Skeletal muscle satellite cell (primary cell): ENCODE measurements at regions not wholly inside any gene's neighbourhood (a gene's known extent, or its start where the extent isn't known, plus 50 kb on each side); places are given as distances from the start of the nearest gene placed in this dataset.

Source experiments
- H3K27me3 ChIP-seq: 2 replicates; pipeline ENCODE4 v1.7.0; 2013; ENCODE audit warnings: low read length; ENCODE audit not compliant: control insufficient read depth, insufficient read depth
- H3K36me3 ChIP-seq: 2 replicates; pipeline ENCODE4 v1.7.0; 2013; ENCODE audit warnings: mild to moderate bottlenecking, control low read depth, low read length; ENCODE audit not compliant: insufficient read depth
- H3K4me1 ChIP-seq: 2 replicates; pipeline ENCODE4 v1.7.0; 2013; ENCODE audit warnings: low read length; ENCODE audit not compliant: control insufficient read depth, insufficient read depth
- H3K4me2 ChIP-seq: 2 replicates; pipeline ENCODE4 v1.7.0; 2013; ENCODE audit warnings: mild to moderate bottlenecking, low read length
- H3K4me3 ChIP-seq: 2 replicates; pipeline ENCODE4 v1.7.0; 2013; ENCODE audit warnings: low read length
- H3K9ac ChIP-seq: 2 replicates; pipeline ENCODE4 v1.7.0; 2013; ENCODE audit warnings: mild to moderate bottlenecking, low read depth, low read length, moderate library complexity
- H3K9me3 ChIP-seq: replicated peaks from 2 replicates; pipeline ENCODE4 v1.7.0; 2013; ENCODE audit warnings: mild to moderate bottlenecking, control low read depth, low read length

DNA sequence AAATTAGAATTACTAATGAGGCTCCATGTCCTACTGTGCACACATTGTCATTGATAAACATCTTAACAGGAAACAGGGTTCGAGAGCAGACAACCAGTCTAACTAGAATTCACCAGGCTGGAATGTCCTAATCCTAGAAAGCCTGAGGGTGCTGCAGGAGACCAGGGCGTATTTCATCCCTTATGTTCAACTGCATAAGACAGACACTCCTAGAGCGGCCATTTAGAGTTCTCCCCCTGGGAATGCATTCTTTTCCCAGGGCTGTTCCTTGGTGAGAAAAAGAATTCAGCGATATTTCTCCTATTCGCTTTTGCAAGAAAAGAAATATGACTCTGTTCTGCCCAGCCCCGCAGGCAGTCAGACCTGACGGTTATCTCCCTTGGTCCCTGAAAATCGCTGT lies 486.0 kb downstream of the REEP3 start:
- Histone ChIP-seq H3K27me3 (no peaks in the 10 kb centered on the region), H3K4me3 (no peak overlapping the region), H3K4me2 (no peak overlapping the region), H3K9me3 (no peaks in the 10 kb centered on the region), H3K4me1 (no peaks in the 10 kb centered on the region), H3K36me3 (no peaks in the 10 kb centered on the region), H3K9ac (no peak overlapping the region)

- no peaks in the 10 kb centered on the region for H3K36me3 ChIP-seq
- H3K4me1 ChIP-seq: no peaks in the 10 kb centered on the region
- H3K9ac ChIP-seq: no peak overlapping the region
- no peak overlapping the region for H3K4me2 ChIP-seq
- no peaks in the 10 kb centered on the region for H3K27me3 ChIP-seq
- no peaks in the 10 kb centered on the region for H3K9me3 ChIP-seq
- no peak overlapping the region for H3K4me3 ChIP-seq
Observed at GRCh38 chr10:64010711-64011110, 489.5 kb downstream of the REEP3 start.

- H3K9me3 ChIP-seq: no peaks in the 10 kb centered on the region
- H3K27me3 ChIP-seq: no peaks in the 10 kb centered on the region
- H3K9ac ChIP-seq: no peak overlapping the region
- H3K4me2 ChIP-seq: no peak overlapping the region
- H3K4me1 ChIP-seq: no peaks in the 10 kb centered on the region
- H3K36me3 ChIP-seq: no peaks in the 10 kb centered on the region
- no peak overlapping the region for H3K4me3 ChIP-seq
Observed at GRCh38 chr10:64011912-64012714, 490.9 kb downstream of the REEP3 start.

DNA sequence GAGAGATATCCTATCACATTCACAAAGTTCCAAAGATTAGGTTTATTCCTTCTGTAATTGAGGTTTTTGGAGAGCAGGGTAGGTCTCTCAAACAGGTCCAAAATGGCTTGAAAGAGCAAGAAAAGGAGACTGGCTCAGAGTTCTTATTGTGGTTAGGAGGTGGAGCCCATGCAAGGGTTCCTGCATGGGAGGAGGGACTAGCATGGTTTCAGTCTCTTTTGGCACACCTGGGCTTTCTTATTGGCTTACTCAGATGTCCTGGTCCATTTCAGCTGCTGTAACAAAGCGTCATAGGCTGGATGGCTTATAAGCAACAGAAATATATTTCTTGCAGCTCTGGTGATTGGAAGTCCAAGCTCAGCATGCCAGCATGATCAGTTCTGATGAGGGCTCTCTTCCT lies 493.1 kb downstream of the REEP3 start:
- Histone ChIP-seq H3K4me2 (no peak overlapping the region), H3K27me3 (no peaks in the 10 kb centered on the region), H3K4me1 (no peaks in the 10 kb centered on the region), H3K9ac (no peak overlapping the region), H3K4me3 (no peak overlapping the region), H3K9me3 (no peaks in the 10 kb centered on the region), H3K36me3 (no peaks in the 10 kb centered on the region)

- Histone ChIP-seq H3K4me3 (no peak overlapping the region), H3K4me1 (no peaks in the 10 kb centered on the region), H3K4me2 (no peak overlapping the region), H3K9ac (no peak overlapping the region), H3K27me3 (no peaks in the 10 kb centered on the region), H3K36me3 (no peaks in the 10 kb centered on the region), H3K9me3 (no peaks in the 10 kb centered on the region)
Observed at GRCh38 chr10:64023926-64024470, 502.8 kb downstream of the REEP3 start.

DNA sequence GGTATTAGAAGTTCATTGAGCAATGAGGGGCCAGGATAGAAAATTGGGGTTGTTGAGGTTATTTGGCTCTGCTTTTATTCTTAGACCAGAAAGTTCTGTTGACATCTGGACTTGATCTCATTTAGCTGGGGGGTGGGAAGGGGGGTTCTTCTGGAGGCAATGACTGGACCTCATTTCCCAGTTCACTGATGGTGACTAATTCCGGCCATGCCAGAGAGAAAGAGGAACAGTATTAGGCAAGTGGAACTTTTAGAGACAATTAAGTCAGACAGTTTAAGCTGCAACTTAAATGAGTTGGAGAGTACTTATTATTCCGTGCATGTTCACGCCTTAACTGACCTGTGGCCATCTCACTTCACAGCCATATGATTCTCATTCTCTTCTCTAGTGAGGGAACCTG lies 512.5 kb downstream of the REEP3 start:
- Histone ChIP-seq H3K27me3 (peaks cover 23% of the 10 kb centered on the region), H3K9me3 (no peaks in the 10 kb centered on the region), H3K4me3 (no peak overlapping the region), H3K4me2 (no peak overlapping the region), H3K36me3 (no peaks in the 10 kb centered on the region), H3K4me1 (no peaks in the 10 kb centered on the region), H3K9ac (no peak overlapping the region)

DNA sequence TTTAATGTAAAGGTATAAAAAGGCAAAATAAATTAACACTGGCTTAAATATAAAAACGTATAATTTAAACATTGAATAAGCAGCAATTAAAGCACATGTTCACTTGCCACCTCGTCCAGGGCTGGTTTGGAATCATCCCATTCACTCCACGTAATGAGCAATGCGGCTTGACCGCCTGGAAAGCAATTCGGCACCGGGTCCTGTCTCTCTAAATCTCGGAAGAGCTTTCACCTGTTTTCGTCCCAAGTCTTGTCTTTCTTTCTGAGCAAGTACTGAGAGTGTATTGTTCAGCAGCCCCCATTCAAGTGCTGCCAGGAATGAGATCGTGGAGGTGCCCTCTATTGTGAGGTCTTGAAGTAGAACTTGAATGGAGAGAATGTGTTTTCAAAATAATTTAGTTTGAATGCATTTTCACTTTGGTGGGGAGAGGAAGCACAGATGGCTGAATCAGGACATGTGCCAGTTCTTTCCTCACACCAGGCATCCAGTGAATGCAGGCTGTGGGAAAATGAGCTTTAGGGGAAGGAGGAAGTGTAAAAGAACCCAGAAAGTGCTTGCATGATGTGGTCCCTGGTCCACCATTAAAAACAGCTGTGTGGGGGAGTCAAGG lies 515.2 kb downstream of the REEP3 start:
- no peaks in the 10 kb centered on the region for H3K4me1 ChIP-seq
- H3K4me2 ChIP-seq: no peak overlapping the region
- no peak overlapping the region for H3K4me3 ChIP-seq
- H3K27me3 ChIP-seq: peaks cover 23% of the 10 kb centered on the region
- H3K9me3 ChIP-seq: no peaks in the 10 kb centered on the region
- H3K9ac ChIP-seq: no peak overlapping the region
- H3K36me3 ChIP-seq: no peaks in the 10 kb centered on the region

DNA sequence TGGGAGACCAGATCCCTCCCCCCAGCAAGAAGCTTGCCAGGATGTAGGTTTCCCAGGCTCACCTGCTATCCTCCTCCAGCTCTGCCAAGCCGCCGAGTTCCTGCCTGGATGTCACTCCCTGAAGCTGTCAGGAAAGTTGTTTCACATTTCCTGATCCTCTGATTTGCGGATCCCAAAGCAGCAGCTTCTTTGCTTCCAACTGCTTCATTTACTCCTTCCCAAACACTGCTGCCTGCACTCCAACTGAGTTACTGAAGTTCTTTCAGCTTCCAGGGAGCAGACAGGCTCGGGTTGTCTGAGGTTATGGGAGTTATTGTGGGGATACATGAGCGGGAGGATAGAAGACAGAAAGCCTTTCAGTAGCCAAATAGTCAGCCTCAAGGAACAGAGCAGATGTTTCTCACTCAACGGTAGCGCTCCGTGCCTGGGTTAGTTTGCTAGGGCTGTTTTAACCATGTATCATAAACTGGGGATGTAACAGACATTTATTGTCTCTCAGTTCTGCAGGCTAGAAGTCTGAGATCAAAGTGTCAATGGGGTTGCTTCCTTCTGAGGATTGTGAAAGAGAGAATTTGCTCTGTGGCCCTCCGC lies 516.0 kb downstream of the REEP3 start:
- H3K9me3 ChIP-seq: no peaks in the 10 kb centered on the region
- H3K36me3 ChIP-seq: no peaks in the 10 kb centered on the region
- H3K27me3 ChIP-seq: peaks cover 23% of the 10 kb centered on the region
- H3K4me2 ChIP-seq: no peak overlapping the region
- no peaks in the 10 kb centered on the region for H3K4me1 ChIP-seq
- H3K4me3 ChIP-seq: no peak overlapping the region
- H3K9ac ChIP-seq: no peak overlapping the region

DNA sequence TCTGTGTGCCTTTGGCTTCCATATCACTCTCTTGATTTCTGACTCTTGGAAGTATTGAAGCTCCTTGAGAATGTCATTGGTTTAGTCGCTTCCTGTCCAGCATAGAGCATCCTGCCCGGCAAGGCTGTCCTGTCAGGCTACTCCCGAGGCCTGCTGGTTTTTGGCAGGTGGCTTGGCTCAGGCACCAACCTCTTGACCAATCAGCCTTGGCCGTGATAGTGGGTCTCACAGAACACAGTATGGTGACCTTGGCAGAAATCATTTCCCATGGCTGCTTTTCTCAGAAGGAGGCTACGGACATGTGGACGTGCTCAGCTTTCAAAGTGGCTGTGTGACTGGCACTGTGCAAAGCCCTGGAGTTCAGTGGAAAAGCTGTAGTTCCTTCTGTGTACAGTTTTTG lies 516.9 kb downstream of the REEP3 start:
- no peak overlapping the region for H3K4me3 ChIP-seq
- H3K9me3 ChIP-seq: no peaks in the 10 kb centered on the region
- no peaks in the 10 kb centered on the region for H3K4me1 ChIP-seq
- no peak overlapping the region for H3K4me2 ChIP-seq
- H3K9ac ChIP-seq: no peak overlapping the region
- peaks cover 23% of the 10 kb centered on the region for H3K27me3 ChIP-seq
- H3K36me3 ChIP-seq: no peaks in the 10 kb centered on the region

DNA sequence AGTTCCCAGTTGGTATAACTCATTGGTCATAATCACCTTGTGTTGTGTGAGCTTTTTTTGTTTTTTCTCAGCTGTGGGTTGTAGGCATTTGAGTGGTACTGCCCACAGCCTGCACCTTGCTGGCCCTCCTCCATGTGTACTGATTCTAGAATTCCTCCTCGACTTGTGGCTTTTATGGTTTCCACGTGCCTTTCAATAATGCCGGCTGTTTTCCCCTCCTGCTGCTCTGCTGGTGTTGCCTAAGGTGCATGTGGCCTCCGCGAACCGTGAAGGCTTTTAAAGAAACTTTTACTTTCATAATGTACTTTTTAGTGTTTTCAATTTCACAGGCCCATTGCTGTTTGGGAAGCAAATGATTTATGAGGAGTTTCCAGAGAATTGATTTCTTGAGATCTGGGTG lies 518.0 kb downstream of the REEP3 start:
- no peaks in the 10 kb centered on the region for H3K9me3 ChIP-seq
- no peak overlapping the region for H3K4me3 ChIP-seq
- peaks cover 26% of the 10 kb centered on the region for H3K27me3 ChIP-seq
- no peaks in the 10 kb centered on the region for H3K4me1 ChIP-seq
- no peak overlapping the region for H3K4me2 ChIP-seq
- H3K9ac ChIP-seq: no peak overlapping the region
- H3K36me3 ChIP-seq: no peaks in the 10 kb centered on the region

GRCh38 chr10:64040781-64041180 lies 519.6 kb downstream of the REEP3 start:
- Histone ChIP-seq H3K27me3 (peaks cover 25% of the 10 kb centered on the region), H3K4me2 (no peak overlapping the region), H3K36me3 (no peaks in the 10 kb centered on the region), H3K9me3 (no peaks in the 10 kb centered on the region), H3K4me3 (no peak overlapping the region), H3K4me1 (no peaks in the 10 kb centered on the region), H3K9ac (no peak overlapping the region)
